ACHN (cell line): ENCODE measurements at regions not wholly inside any gene's neighbourhood (a gene's known extent, or its start where the extent isn't known, plus 50 kb on each side); places are given as distances from the start of the nearest gene placed in this dataset.
A peak's percentile ranks its signal among the peaks of the same experiment; 100 is the strongest.
"Not testable (repeated sequence)": the region's sequence is repeated elsewhere in the genome, so short reads cannot be mapped to it uniquely, and the experiment has no call there.

Source experiments
- DNase-seq: peaks from one replicate; pipeline ENCODE4 v3.0.0-alpha.2; 2015
- in situ Hi-C: cut with HindIII; loops from 2 replicates; pipeline ENCODE4 v1.10.0; 2017; ENCODE audit warnings: low sequenced_read_pairs, low pct_ligation_motif_present, low pct_unique_long_range_greater_than_20kb

DNA sequence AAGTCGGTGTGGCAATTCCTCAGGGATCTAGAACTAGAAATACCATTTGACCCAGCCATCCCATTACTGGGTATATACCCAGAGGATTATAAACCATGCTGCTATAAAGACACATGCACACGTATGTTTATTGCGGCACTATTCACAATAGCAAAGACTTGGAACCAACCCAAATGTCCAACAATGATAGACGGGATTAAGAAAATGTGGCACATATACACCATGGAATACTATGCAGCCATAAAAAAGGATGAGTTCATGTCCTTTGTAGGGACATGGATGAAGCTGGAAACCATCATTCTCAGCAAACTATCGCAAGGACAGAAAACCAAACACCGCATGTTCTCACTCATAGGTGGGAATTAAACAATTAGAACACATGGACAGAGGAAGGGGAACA lies 80.6 kb upstream of the ST3GAL5 start:
- DNase-seq, in situ Hi-C loops: not testable (repeated sequence)

DNA sequence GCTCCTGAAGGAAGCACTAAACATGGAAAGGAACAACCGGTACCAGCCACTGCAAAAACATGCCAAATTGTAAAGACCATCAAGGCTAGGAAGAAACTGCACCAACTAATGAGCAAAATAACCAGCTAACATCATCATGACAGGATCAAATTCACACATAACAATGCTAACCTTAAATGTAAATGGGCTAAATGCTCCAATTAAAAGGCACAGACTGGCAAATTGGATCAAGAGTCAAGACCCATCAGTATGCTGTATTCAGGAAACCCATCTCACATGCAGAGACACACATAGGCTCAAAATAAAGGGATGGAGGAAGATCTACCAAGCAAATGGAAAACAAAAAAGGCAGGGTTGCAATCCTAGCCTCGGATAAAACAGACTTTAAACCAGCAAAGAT lies 77.0 kb upstream of the ST3GAL5 start:
- in situ Hi-C loops, DNase-seq: not testable (repeated sequence)

DNA sequence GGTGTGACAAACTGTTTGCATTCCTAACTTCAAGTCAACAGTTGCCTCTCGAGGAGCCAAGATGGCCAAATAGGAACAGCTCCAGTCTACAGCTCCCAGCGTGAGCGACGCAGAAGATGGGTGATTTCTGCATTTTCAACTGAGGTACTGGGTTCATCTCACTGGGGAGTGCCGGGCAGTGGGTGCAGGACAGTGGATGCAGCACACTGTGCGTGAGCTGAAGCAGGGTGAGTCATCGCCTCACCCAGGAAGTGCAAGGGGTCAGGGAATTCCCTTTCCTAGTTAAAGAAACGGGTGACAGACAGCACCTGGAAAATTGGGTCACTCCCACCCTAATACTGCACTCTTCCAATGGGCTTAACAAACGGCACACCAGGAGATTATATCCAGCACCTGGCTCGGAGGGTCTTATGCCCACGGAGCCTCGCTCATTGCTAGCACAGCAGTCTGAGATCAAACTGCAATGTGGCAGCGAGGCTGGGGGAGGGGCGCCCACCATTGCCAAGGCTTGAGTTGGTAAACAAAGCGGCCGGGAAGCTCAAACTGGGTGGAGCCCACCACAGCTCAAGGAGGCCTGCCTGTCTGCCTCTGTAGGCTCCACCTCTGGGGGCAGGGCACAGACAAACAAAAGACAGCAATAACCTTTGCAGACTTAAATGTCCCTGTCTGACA lies 75.1 kb upstream of the ST3GAL5 start:
- DNase-seq = peak; percentile 14
- in situ Hi-C loops = not testable (repeated sequence)

DNA sequence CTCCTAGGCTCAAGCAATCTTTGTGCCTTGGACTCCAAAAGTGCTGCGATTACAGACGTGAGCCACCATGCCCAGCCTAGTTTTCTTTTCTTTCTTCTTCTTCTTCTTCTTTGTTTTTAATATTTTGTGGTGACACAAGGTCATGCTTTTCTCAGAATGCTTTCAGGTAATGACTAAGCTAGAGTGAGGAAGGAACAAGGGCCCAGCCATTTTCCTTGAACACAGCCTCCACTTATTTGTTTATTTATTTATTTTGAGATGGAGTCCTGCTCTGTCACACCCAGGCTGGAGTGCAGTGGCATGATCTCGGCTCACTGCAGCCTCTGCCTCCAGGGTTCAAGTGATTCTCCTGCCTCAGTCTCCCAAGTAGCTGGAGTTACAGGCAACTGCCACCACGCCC lies 74.3 kb upstream of the ST3GAL5 start:
- no peak for DNase-seq
- in situ Hi-C loops = no loop called here

DNA sequence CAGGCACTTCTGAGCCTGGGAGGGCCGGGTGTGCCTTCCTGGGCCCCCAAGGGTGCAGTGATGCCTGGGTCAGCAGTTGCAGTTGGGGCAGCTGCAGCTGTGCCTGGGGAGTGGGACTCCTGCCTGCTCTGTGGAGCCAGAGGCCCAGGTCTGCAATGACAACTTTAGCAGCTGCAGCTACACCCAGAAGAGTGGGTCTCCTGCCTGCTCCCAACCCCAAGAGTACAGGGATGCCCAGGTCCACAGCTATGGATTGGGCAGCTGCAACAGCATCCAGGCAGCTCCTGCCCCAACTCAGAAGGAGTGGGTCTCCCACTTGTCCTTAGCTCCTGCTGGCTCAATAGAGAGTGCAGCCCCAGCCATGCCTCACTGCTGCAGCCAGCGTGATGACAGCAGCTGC lies 73.0 kb upstream of the ST3GAL5 start:
- in situ Hi-C loops = no loop called here
- DNase-seq = no peak

DNA sequence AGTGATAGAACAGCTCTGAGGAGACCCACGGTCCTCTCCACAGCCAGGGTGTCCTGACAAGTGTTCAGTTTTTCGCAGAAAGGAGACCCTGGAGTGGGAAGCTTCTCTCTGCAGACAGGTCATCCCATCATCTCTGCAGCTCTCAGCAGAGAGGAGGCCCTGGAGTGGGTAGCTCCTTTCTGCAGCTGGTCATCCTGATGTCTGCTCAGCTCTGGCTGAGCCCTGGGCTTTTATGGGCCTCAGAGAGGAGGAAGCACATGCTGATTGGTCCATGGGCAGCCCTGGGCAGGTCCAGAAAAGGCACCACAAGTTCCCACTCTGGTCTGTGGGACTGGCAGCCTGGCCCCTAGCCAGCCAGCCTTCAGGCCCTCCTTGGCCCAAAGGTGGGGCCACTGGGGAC lies 72.3 kb upstream of the ST3GAL5 start:
- in situ Hi-C loops = no loop called here
- no peak for DNase-seq

DNA sequence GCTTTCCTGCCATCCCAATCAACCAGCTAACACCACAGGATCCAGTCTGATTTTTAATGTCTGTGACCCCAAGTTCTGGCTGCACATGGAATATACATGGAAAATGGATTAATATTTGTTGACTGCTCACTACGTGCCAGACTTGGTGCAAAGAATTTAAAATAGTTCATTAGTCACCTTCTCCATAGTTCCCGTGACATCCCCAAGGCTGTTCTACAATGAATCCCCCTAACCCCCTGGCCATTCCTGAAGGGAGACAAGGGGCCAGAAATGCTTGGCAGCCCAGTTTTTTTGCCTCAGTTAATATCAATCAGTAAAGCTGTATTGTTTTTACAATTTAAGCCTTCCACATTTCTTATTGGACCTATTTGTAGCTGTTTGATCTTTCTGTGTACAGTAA lies 71.0 kb upstream of the ST3GAL5 start:
- in situ Hi-C loops = no loop called here
- no peak for DNase-seq

DNA sequence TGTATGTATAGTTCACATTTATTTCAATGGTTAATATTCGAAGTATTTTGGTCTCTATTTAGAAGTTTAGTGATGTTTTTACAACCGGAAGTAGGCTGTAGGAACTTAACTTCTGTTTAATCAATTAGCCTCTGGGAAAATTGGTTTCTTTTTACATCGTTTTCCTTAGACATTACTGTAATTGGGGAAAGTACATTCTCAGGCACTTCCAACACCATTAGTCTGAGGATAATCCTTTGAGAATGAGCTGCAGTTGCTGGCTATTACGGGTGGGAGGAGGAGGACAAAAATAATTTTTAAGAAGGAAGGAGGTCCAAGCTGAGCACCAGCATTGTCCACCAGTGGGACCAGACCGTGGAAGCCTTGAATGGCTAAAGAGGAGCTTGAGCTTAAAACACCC lies 70.4 kb upstream of the ST3GAL5 start:
- no peak for DNase-seq
- in situ Hi-C loops = no loop called here

DNA sequence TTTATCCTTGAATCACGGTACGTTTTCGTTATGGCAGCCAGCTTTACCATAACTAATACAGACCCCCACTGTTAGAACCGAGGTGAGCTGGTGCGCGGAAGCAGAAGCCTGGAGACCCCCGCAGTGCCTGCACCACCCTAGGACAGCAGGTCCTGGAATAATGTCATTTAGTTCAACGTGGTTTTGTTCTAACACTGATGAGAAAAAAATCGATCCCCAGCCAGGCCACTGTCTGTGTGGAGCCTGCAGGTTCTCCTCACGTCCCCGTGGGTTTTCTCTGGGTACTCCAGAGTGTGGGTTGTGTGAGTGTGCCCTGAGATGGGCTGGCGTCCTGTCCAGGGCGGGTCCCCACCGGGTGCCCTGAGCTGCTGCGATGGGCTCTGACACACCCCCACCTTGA lies 69.9 kb upstream of the ST3GAL5 start:
- in situ Hi-C loops = no loop called here
- no peak for DNase-seq

DNA sequence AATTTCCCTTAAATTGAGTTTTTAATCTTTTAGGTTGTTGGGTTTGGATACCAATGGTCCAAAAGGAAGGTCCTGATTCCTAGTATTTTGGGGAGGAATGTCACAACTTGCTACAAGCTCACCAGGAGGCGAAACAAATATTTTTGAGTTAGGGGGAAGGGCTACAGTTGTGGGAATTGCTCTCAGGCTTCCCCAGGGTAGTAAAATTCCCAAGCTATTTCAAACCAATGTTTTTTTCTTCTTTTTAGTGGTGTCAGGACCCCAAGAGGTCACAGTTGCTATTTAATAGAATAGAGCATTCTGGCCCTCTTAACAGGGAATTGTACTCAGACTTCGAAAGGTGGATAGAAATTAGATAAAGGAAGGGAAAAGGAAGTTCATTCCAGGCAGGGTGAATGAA lies 68.5 kb upstream of the ST3GAL5 start:
- in situ Hi-C loops = no loop called here
- no peak for DNase-seq

DNA sequence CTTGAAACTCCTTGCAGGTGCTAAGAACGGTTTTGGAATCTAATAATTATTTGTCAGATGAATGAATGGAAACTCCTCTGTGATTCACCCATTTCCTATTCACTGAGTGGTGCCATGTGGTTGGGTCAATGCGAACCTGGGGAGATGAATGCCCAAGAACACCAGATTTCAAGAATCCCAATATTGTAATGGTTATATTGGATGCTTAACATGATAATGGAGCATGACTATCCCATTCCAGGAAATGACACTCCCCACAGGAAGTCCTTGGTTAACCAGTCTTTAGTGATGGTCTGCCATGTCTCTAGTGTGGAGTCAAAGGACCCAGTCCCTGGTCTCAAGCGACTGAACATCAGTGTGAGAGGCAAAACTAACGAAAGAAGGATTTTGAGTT lies 67.9 kb upstream of the ST3GAL5 start:
- DNase-seq = no peak
- in situ Hi-C loops = no loop called here

DNA sequence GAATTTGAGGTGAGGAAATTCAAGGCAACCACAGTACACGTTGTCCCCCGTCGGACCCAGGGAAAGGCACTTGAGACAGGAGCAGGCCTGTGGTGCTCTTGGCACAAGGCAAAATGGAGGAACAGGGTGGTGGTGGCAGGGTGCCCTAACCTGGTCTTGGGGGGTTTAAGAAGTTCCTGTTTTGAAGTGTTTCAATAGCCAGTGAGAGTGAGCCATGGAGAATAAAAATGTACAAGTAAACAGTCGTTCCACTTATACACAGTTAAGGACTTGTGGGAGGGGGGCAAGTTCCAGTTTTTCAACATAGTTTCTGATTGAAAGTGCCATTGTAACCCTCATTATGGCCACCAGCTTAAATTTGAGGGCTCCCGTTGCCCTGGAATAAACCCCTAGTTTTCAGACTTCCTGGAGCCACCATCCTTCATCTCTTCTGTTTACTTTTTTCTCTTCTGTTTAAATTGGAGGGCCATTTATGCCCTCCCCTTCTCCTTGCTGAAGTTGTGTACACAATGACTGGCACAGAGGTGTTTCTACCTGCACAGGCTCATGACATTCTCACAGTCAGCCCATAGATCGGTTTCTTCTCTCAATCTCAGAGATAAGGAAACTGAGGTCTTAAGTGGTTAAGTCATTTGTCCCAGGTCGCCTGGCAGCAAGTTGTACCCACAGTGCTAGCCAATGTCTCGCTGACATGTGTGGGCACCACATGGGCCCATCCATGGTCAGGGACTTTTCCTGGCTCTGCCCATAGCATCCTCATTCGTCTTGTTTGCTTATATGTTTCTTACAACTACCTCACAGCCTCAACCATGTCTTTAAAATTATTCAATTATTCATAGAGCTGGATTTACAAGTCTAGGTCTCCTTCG lies 66.0 kb upstream of the ST3GAL5 start:
- in situ Hi-C loops = no loop called here
- no peak for DNase-seq

DNA sequence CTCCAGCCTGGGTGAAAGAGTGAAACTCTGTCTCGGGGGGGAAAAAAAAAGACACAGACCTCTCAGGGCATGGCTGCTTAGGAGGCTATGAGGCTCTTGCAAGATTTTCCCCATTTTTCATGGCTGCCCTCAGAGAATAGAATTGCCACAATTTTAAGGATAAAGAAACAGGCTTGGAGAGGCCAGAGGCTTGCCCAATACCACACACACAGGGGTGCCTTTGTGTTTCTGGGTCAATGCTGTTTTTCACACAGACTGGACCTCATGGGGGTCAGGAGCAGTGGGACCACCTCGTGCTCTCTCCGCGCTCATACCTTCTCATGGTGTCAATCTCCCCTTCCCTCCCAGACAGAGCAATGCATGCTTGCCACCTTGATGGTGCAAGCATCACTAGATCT lies 65.4 kb upstream of the ST3GAL5 start:
- in situ Hi-C loops = no loop called here
- no peak for DNase-seq

DNA sequence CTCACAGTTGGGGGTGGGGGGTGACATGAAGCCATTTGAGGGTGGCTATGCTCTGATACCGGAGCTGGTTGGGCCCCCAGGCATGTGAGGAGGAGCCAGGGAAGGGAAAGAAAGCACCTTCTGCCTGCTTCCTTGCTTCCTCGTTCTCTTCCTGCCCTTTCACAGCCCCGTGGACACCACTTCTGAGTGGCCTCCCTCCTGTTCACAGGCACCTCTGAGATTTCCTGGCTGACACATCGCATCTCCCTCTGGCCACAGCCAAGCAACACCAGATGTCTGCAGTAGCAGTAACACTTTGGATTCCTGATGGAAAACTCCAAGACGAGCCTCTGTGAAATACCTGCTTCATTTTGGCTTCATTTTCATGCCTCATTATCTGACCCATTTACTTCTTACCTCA lies 64.7 kb upstream of the ST3GAL5 start:
- no peak for DNase-seq
- in situ Hi-C loops = no loop called here

DNA sequence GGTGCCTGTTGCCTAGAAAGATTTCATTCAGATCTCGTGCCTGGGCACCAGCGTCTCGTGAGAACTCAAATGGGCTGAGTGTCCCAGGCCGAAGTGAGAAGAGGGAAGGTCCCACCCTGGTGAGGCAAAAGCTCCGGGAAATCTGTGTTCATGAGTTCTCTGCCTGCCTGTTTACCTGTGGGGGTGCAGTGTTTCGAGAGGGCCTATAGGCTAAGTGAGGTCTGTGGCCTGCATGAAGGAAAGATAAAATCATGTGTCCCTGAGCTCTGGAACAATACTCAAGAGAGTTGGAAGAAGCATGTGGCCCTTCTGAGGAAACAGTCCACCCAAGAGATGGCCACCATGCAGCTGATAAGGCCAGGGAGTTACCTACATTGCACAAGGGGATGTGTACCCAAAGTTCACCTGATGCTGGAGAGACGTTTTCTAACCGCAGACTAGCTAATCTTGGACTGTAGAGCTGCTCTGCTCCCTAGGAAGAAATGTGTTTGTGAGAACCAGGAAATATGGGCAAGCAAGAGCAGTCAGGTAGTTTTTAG lies 63.5 kb upstream of the ST3GAL5 start:
- DNase-seq = no peak
- in situ Hi-C loops = no loop called here

DNA sequence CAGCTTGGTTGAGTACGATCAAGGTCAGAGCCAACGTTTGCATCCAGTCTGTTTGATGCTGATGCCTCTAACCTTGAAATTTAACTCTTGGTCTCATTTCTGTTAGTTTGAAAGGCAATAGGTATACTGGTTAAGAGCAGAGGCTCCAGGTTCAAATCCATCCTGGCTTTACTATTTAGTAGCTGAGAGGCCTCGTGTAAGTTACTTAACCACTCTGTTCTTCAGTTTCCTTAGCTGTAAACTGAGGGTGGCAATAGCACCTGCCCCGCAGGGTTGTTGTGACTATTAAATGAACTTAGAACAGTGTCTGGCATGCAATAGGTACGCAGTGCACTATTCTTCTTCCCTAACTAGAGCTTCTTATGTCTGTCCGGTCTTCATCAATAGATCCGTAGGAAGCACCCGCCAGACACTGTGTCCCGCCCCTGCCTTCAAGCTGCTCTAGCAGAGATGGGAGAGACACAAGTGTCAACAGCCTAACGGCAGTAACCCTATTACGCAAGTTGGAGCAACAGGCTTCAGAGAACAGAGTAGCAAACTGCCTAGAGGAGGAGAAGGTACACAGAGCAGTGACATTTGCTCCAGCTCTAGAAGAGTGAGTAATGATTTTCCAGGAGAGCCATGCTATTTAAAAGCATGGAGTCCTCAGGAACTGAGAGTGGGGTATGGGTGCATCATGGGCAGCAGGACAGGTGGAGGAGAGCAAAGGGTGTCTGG lies 62.7 kb upstream of the ST3GAL5 start:
- no peak for DNase-seq
- in situ Hi-C loops = no loop called here

DNA sequence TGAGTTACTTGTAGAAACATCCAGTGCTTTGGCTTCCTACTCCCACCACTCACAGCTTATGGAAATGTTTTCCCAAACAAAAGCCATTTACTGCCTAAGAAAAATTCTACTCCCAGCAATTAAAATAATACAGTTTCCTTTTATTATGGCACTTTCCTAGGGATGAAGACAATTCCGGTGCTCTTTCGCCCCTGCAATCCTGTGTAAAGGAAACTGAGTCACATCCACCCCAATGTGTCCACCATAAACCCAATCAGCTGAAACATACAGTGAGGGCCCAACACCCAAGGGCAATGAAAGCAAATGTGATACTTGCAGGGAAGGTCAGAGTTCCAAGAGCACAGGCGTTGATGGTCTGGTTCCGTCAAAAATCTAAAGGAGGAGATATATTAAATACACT lies 62.0 kb upstream of the ST3GAL5 start:
- in situ Hi-C loops = no loop called here
- DNase-seq = no peak

DNA sequence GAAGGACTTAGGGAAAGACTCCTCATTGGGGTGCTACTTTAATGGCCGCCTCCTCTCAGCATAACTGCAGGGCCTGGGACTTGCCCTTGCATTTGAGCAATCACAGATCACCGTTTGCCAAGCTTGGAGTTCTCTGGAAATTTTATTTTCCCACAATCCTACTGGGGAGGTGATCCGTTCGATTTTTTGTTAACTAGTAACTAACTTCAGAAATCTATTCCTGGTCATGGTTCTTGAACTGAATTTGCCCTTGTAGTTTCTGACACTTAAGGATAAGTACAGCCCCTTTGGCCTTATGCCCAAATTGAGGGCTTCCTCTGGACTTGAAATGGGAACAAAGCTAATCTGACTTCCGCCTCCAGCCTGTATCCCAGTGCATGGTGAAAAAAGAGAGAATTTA lies 60.5 kb upstream of the ST3GAL5 start:
- in situ Hi-C loops = no loop called here
- no peak for DNase-seq

DNA sequence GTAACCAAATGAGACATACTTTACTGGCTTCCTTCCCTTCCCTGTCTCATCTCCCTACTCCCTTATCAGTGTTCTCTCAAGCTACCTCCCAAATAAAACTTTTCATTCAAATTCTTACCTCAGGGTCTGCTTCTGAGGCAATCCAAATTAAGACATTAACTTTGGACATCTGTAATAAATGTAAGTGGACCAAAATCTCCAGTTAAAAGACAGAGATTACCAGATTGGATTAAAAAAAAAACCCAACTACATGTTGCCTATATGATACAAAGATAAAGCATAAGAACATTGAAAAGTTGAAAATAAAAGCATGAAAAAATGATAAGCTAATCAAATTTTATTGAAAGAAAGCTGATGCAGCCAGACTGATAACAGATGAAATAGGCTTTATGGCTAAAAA lies 58.8 kb upstream of the ST3GAL5 start:
- DNase-seq = no peak
- in situ Hi-C loops = no loop called here
